ENCODE measurements at regions not wholly inside any gene's neighbourhood (a gene's known extent, or its start where the extent isn't known, plus 50 kb on each side); places are given as distances from the start of the nearest gene placed in this dataset.
"Not testable (repeated sequence)": the region's sequence is repeated elsewhere in the genome, so short reads cannot be mapped to it uniquely, and the experiment has no call there.

DNA sequence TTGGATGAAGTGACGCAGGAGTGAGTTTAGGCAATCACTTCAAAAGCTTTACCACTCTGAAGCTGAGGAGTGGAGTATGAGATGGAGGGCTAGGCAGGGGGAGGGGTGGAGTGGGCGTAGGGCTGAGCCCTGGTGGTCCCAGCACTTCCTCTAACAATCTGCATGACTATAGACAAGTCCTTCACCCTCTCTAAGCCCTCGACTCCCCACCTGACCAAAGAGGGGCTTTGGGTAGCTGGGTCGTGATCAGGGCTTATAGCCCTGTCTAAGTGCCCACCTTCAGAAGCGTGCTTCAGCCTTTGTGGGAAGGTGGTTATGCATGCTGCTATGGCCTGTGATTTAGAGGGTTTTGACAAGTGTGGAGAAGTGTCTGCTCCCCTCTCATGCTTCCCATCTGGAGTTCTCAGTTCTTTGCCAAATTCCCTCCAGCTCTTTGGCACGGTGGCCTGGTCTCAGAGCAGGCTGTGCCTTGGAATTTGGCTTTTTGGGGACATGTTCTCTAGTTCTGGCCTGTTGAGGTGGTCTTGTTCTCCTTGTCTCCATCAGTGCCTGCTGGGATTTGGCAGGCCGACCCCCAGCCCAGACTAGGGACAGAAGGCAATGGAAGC lies 53.0 kb downstream of the ACTBL2 start:
- peak in 1 of 2 experiments; percentile 75 for DNase-seq

GRCh38 chr5:57429021-57429420 lies 53.6 kb downstream of the ACTBL2 start:
- DNase-seq, result not testable (repeated sequence)

DNA sequence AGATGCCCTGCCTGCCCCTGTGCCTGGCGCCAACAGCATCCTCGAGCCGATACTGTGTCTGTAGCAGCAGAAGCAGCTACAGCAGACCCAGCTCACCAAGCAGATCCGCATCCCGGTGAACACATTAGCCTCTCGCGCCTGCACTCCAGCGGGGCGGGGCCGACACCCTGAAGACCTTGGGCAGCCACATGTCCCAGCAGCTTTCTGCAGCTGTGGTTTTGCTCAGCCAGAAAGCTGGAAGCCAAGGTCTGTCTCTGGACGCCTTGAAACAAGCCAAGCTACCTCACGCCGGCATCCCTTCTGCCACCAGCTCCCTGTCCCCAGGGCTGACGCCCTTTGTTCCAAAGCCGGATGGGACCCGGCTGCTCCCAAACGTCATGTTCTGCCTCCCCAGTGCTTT lies 59.6 kb downstream of the ACTBL2 start:
- DNase-seq, result no peak

- DNase-seq, result no peak
These were observed 60.3 kb downstream of the ACTBL2 start for GRCh38 chr5:57422341-57422740.

- DNase-seq, result no peak
These were observed 61.8 kb downstream of the ACTBL2 start for GRCh38 chr5:57420801-57421200.

- DNase-seq, result no peak
These were observed 64.6 kb downstream of the ACTBL2 start for GRCh38 chr5:57417971-57418370.

- DNase-seq, result no peak
These were observed 65.3 kb downstream of the ACTBL2 start for GRCh38 chr5:57417320-57417719.

DNA sequence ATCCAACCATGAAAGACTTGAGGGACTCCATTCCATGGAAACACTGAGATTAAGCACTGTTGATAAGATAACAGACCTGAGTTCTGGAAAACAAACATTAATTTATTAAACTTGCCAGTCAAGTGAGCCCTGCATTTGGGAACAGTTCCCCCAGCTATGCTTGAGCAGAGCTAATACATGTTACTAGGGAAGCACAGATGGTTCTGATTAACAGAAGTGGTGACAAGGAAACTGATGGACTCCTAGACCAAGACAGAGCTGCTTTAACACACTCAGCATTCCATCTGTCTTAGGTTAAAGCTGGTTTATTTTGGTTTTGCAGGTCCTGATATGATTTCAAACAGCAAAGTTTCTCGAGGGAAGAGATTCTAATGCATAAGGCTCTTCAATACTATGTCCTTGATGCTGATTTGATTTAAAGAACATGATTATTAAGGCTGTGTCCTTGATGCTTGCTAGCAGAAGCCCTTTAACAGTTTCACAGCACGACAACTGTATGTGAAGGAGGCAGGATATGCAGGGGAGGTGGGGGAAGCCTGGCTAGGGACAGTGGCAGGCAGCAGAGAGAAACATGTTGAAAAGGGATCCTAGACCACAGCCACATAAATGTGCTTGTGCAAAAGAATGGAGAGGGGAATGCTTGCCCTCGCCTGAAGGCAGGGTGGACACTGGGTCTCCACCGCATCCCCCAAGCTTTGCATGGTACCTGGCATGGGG lies 66.2 kb downstream of the ACTBL2 start:
- no peak for DNase-seq

DNA sequence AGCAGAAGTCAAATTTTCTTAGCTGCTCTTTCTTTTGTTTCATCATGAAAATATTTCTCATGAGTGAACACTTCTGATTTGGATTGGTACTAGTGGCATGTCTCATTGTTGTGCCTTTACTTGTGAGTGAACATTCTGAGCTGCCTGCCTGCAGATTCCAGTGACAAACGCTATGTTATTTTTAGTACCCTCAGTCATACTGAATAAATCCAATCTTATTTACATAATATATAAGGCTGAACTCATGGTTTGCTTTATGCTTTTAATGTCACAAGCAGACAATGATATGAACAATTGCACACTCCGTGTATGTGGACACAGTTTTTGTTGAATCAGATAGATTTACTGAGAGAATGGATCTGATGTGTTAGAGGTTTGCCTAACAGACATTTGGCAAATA lies 67.8 kb downstream of the ACTBL2 start:
- no peak for DNase-seq

DNA sequence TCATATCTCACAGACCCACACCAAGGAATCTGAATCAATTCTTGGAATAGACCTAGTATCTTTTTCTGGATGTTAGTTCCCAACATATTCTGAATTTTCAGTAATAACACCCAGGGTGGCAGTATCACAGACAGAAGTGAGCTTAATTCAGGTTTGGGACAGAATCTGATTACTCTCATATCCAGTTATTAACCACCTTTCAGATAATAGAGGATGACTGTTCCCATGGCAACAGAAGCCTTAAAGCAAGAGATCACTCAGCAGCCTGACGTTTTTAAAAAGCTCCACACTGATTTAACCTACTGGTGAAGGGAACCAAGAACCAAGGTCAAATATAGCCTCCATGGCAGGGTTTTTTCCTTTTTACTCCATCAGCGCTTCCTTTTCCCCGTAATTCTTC lies 68.4 kb downstream of the ACTBL2 start:
- DNase-seq, result no peak

GRCh38 chr5:57413145-57413544 lies 69.5 kb downstream of the ACTBL2 start:
- no peak for DNase-seq

DNA sequence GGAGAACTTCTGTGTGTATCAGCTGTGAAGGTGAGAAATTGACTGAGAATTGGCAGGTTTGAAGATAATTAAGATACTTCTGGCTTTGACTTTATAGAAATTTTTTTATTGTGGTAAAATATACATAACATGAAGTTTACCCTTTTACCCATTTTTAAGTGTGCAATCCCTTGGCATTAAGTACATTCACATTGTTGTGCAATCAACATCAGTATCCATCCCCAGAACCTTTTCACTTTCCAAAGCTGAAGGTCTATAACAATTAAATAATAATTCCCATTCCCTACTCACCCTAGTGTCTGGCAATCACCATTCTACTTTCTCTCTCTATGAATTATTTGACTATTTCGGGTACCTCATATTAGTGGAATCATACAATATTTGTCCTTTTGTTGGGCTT lies 69.9 kb downstream of the ACTBL2 start:
- DNase-seq, result no peak

- DNase-seq, result no peak
These were observed 70.6 kb downstream of the ACTBL2 start for GRCh38 chr5:57411982-57412381.

DNA sequence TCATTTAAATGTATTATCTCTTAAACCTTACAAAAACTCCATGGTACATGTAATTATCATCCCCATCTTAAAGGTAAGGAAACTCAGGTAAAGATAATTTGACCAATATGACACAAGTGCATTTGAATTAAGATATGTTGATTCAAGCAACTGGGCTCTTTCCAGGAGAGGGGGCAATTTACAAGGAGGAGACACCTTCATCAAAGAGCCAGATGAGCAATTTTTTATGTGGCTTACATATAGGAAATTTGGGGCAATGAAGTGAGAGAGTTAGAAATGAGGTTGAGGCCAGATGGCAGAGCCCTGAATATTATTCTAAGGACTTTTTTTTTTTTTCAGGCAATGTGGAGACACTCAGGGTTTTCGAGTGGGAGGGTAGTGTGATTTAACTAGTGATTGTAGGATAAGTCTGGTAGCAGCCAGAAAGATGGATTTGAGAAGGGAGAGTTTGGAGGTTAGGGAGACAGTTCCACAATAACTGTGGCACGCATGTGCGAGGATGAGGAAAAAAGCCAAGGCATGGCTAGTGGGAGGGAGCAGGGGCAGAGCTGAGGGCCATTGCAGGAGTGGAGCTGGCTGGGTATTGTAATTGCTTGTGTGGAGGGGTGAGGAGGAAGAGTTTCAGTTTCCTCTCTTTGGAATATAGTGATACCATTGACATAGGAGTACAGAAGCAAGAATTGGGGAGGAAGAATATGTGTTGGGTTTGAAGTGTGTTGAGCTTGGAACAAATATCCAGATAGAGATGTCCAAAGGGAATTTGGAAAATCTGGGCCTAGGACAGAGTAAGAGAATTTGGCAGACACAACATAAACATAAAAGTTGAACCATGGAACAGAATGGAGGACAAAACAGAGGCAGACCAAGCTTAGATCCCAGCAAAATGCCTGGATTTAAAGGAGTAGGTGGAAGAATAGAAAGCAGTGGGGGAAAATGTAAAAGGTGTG lies 72.0 kb downstream of the ACTBL2 start:
- no peak for DNase-seq

DNA sequence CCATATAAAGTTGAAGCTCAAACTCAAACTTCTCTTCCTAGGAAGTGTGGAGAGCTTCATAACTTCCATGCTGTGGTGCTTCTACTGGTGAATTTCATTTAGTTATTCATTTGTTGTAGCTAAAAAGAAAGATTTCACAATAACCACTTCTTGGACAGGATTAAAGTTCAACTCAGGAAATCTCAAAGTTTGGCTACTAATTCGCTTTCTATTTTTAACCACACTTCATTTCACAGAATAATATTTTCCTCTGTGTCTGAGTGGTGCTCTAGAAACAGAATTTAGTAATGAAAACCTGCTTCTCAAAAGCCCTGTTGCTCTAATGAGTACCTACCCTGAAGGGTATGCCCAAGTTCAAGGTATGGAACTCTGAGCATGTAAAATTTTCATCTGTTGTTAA lies 73.9 kb downstream of the ACTBL2 start:
- DNase-seq, result no peak

DNA sequence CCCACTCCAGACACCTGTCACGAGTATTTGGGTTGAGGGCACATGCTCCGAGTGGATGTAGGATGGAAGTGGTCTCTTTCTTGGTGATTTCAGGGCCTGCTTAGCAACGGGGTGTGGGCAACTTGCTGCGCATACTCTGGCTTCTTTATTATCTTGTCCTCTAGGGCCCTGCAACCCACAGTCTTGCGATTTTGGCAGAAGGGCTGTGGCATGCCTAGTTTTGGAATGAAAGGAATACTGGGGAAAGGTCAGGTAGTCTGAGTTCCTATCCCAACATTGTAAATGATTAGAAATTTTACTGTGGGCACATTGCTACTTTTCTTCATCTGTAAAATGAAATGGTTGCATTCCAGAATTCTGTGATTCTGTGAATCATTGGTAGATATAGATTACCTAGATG lies 74.3 kb downstream of the ACTBL2 start:
- no peak for DNase-seq

GRCh38 chr5:57407391-57407790 lies 75.2 kb downstream of the ACTBL2 start:
- no peak for DNase-seq

GRCh38 chr5:57406641-57407040 lies 76.0 kb downstream of the ACTBL2 start:
- no peak for DNase-seq

GRCh38 chr5:57405984-57406383 lies 76.6 kb downstream of the ACTBL2 start:
- no peak for DNase-seq

GRCh38 chr5:57402761-57403160 lies 79.8 kb downstream of the ACTBL2 start:
- no peak for DNase-seq

GRCh38 chr5:57402348-57402747 lies 80.3 kb downstream of the ACTBL2 start:
- no peak for DNase-seq

DNA sequence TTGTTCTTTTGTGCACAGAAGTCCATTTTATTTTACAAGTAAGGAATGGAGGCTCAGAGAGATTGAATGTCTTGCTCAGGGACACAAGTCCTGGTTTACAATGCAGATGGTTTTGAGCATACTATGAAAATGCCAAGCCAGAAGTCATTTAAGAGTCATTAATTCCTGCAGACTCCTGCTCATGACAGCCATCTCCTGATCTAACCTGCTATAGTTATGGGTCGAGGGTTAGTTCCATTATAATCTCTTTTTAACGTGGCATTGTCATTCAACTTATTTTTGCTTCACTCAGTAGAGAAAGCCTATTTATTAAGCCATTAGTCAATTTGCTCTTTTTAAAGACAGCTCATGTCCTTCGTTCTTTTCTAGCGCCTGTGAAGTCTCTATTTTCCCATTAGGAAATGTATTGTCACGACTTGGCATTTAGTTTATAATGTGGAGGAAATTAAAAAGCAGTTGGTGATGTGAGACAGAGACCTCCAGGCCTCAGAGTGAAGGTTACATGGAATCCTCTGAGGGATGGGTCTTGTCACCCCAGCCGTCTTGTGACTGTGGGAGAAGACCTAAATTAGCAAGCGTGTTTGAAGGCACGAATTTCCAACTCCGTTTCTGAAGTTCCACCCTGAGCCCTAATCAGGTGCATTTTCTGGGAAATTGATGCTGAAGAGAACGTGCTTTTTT lies 84.1 kb downstream of the ACTBL2 start:
- DNase-seq, result no peak

DNA sequence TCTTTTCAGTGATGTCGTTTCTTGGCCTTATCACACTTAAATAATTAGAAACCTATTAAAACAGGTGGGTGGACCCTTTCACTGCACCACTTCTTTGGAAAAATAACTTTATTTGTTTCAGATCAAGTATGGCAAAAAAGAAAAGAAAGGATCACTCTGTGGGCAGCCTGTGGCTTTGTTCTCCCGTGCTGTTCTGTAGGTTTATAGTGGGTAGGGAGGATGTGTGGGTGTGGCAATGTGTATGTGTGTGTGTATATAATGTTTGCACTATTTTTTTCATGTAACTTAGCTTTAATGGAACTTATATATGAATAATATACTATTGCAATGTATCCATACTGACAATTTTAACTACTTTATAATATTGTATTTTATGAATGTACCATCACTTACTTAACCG lies 85.9 kb downstream of the ACTBL2 start:
- DNase-seq, result no peak

All from cerebellar nuclear complex (tissue), 1 donor.